Body of pancreas (tissue), 4 donors: ENCODE measurements at regions not wholly inside any gene's neighbourhood (a gene's known extent, or its start where the extent isn't known, plus 50 kb on each side); places are given as distances from the start of the nearest gene placed in this dataset.

Source experiments
- POLR2A ChIP-seq, 3 donors: fragments of 450-650 bp; IDR thresholded peaks; one replicate each; pipeline ENCODE4 v1.6.1; 2016; ENCODE audit warnings: antibody characterized with exemption in 3 of 3, mild to moderate bottlenecking in 2 of 3
- TF ChIP-seq, protein P1 (sequence below), 7 experiments: fragments of 450-650 bp in 4 of 7; fragments of 200-600 bp in 3 of 7; sonication (generic) in 3 of 7; IDR thresholded peaks; one replicate each; pipeline ENCODE4 v1.5.1; 2016 to 2019; ENCODE audit warnings: antibody characterized with exemption in 7 of 7

DNA sequence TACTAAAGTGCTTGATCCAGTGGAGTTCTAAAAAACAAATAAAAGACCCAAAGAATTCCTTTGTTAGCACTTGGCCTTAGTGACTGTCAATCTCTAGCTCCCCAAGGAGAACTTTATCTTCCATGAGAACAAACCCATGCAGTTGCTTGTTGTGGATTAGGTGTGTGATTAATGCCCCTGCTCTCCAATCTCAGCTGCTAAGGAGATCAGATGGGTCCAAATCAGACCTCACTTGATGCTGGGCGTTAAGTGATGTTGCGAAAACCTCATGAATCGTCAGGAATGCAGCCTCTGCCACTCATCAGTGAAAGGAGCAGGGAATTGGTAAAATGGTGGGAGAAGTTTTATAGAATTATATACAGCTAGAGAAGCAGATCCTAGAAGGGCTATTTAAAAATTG lies 133.7 kb downstream of the DMAC1 start:
- TF ChIP-seq, protein P1, sequence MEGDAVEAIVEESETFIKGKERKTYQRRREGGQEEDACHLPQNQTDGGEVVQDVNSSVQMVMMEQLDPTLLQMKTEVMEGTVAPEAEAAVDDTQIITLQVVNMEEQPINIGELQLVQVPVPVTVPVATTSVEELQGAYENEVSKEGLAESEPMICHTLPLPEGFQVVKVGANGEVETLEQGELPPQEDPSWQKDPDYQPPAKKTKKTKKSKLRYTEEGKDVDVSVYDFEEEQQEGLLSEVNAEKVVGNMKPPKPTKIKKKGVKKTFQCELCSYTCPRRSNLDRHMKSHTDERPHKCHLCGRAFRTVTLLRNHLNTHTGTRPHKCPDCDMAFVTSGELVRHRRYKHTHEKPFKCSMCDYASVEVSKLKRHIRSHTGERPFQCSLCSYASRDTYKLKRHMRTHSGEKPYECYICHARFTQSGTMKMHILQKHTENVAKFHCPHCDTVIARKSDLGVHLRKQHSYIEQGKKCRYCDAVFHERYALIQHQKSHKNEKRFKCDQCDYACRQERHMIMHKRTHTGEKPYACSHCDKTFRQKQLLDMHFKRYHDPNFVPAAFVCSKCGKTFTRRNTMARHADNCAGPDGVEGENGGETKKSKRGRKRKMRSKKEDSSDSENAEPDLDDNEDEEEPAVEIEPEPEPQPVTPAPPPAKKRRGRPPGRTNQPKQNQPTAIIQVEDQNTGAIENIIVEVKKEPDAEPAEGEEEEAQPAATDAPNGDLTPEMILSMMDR (IDR thresholded peaks at IDR 0.05) = no peak
- no peak for TF ChIP-seq POLR2A (IDR thresholded peaks at IDR 0.05)
